ENCODE measurements at regions not wholly inside any gene's neighbourhood (a gene's known extent, or its start where the extent isn't known, plus 50 kb on each side); places are given as distances from the start of the nearest gene placed in this dataset.

- H3K9me3 ChIP-seq, result no peaks in the 10 kb centered on the region
- H3K4me1 ChIP-seq, result peaks cover 23% of the 10 kb centered on the region
- no peaks in the 10 kb centered on the region for H4K20me1 ChIP-seq
- no peak overlapping the region for H3K27ac ChIP-seq
- no peak for TF ChIP-seq Cebpa-rat (IDR thresholded peaks at IDR 0.05)
- H3K36me3 ChIP-seq, result no peaks in the 10 kb centered on the region
- H3K27me3 ChIP-seq, result peaks cover 14% of the 10 kb centered on the region; the same call in 1 of the 2 replicates
- no peak overlapping the region for H3K4me3 ChIP-seq
- H3K4me2 ChIP-seq, result peak overlapping the region; percentile 74
- no peak overlapping the region for H3K9ac ChIP-seq
Observed at GRCh38 chr7:136179154-136179553, 202.0 kb upstream of the MTPN start.

- Histone ChIP-seq H3K27me3 (0 out of 2 replicates have a peak, but pooled peaks cover 10% of the 10 kb centered on the region), H3K9me3 (no peaks in the 10 kb centered on the region), H3K36me3 (no peaks in the 10 kb centered on the region), H3K4me1 (peaks cover 21% of the 10 kb centered on the region), H3K4me2 (no peak overlapping the region), H3K27ac (no peak overlapping the region), H3K9ac (no peak overlapping the region), H3K4me3 (no peak overlapping the region), H4K20me1 (no peaks in the 10 kb centered on the region)
- TF ChIP-seq Cebpa-rat (IDR thresholded peaks at IDR 0.05), result no peak
Observed at GRCh38 chr7:136174477-136175125, 197.4 kb upstream of the MTPN start.

GRCh38 chr7:136173874-136174273, 196.7 kb upstream of the MTPN start:
- H3K4me1 ChIP-seq, result peaks cover 13% of the 10 kb centered on the region
- H3K27me3 ChIP-seq, result 0 out of 2 replicates have a peak, but pooled peaks cover 10% of the 10 kb centered on the region
- no peak overlapping the region for H3K4me3 ChIP-seq
- no peaks in the 10 kb centered on the region for H3K9me3 ChIP-seq
- no peak for TF ChIP-seq Cebpa-rat (IDR thresholded peaks at IDR 0.05)
- H3K9ac ChIP-seq, result no peak overlapping the region
- no peaks in the 10 kb centered on the region for H4K20me1 ChIP-seq
- H3K36me3 ChIP-seq, result no peaks in the 10 kb centered on the region
- H3K4me2 ChIP-seq, result no peak overlapping the region
- no peak overlapping the region for H3K27ac ChIP-seq

GRCh38 chr7:136171233-136171632, 194.1 kb upstream of the MTPN start:
- Histone ChIP-seq H3K4me1 (peaks cover 5% of the 10 kb centered on the region; the same call in 1 of the 2 replicates), H3K4me2 (no peak overlapping the region), H3K4me3 (no peak overlapping the region), H3K36me3 (no peaks in the 10 kb centered on the region), H3K27me3 (no peaks in the 10 kb centered on the region), H3K9ac (no peak overlapping the region), H3K9me3 (no peaks in the 10 kb centered on the region), H3K27ac (no peak overlapping the region), H4K20me1 (no peaks in the 10 kb centered on the region)
- no peak for TF ChIP-seq Cebpa-rat (IDR thresholded peaks at IDR 0.05)

GRCh38 chr7:136168821-136169220, 191.7 kb upstream of the MTPN start:
- Histone ChIP-seq H3K4me1 (peaks cover 5% of the 10 kb centered on the region; the same call in 1 of the 2 replicates), H3K4me2 (no peak overlapping the region), H3K9ac (no peak overlapping the region), H3K27me3 (no peaks in the 10 kb centered on the region), H4K20me1 (no peaks in the 10 kb centered on the region), H3K4me3 (no peak overlapping the region), H3K9me3 (no peaks in the 10 kb centered on the region), H3K27ac (no peak overlapping the region), H3K36me3 (no peaks in the 10 kb centered on the region)
- no peak for TF ChIP-seq Cebpa-rat (IDR thresholded peaks at IDR 0.05)

- Histone ChIP-seq H3K9me3 (no peaks in the 10 kb centered on the region), H3K4me3 (no peak overlapping the region), H3K27ac (no peak overlapping the region), H3K4me2 (no peak overlapping the region), H3K4me1 (peaks cover 3% of the 10 kb centered on the region; the same call in 1 of the 2 replicates), H3K36me3 (no peaks in the 10 kb centered on the region), H3K9ac (no peak overlapping the region), H3K27me3 (no peaks in the 10 kb centered on the region), H4K20me1 (no peaks in the 10 kb centered on the region)
- no peak for TF ChIP-seq Cebpa-rat (IDR thresholded peaks at IDR 0.05)
Observed at GRCh38 chr7:136167991-136168390, 190.8 kb upstream of the MTPN start.

GRCh38 chr7:136166521-136166920, 189.4 kb upstream of the MTPN start:
- Histone ChIP-seq H3K4me1 (no peaks in the 10 kb centered on the region), H3K36me3 (no peaks in the 10 kb centered on the region), H3K27me3 (no peaks in the 10 kb centered on the region), H3K9me3 (no peaks in the 10 kb centered on the region), H4K20me1 (no peaks in the 10 kb centered on the region), H3K4me3 (no peak overlapping the region), H3K4me2 (no peak overlapping the region), H3K27ac (no peak overlapping the region), H3K9ac (no peak overlapping the region)
- TF ChIP-seq Cebpa-rat (IDR thresholded peaks at IDR 0.05), result no peak

GRCh38 chr7:136163340-136163801, 186.2 kb upstream of the MTPN start:
- Histone ChIP-seq H3K9ac (no peak overlapping the region), H3K36me3 (no peaks in the 10 kb centered on the region), H3K4me1 (no peaks in the 10 kb centered on the region), H3K4me2 (no peak overlapping the region), H3K9me3 (no peaks in the 10 kb centered on the region), H3K4me3 (no peak overlapping the region), H4K20me1 (no peaks in the 10 kb centered on the region), H3K27me3 (no peaks in the 10 kb centered on the region), H3K27ac (no peak overlapping the region)
- TF ChIP-seq Cebpa-rat (IDR thresholded peaks at IDR 0.05), result no peak

- Histone ChIP-seq H3K4me2 (no peak overlapping the region), H3K9ac (no peak overlapping the region), H3K27ac (no peak overlapping the region), H4K20me1 (no peaks in the 10 kb centered on the region), H3K9me3 (no peaks in the 10 kb centered on the region), H3K4me3 (no peak overlapping the region), H3K36me3 (no peaks in the 10 kb centered on the region), H3K4me1 (no peaks in the 10 kb centered on the region), H3K27me3 (no peaks in the 10 kb centered on the region)
- no peak for TF ChIP-seq Cebpa-rat (IDR thresholded peaks at IDR 0.05)
Observed at GRCh38 chr7:136150311-136150710, 173.2 kb upstream of the MTPN start.

- Histone ChIP-seq H3K9me3 (no peaks in the 10 kb centered on the region), H3K27me3 (no peaks in the 10 kb centered on the region), H3K9ac (no peak overlapping the region), H3K27ac (no peak overlapping the region), H3K4me1 (no peaks in the 10 kb centered on the region), H3K4me3 (no peak overlapping the region), H3K4me2 (no peak overlapping the region), H3K36me3 (no peaks in the 10 kb centered on the region), H4K20me1 (no peaks in the 10 kb centered on the region)
- TF ChIP-seq Cebpa-rat (IDR thresholded peaks at IDR 0.05), result no peak
Observed at GRCh38 chr7:136148920-136149319, 171.8 kb upstream of the MTPN start.

All from BLaER1 (cell line).